ENCODE measurements at regions not wholly inside any gene's neighbourhood (a gene's known extent, or its start where the extent isn't known, plus 50 kb on each side); places are given as distances from the start of the nearest gene placed in this dataset.

- no peak for DNase-seq (ENCODE audit: low spot score)
Observed at GRCh38 chr4:43782391-43782790, 666.2 kb downstream of the KCTD8 start.

GRCh38 chr4:43816116-43816515, 632.5 kb downstream of the KCTD8 start:
- no peak for DNase-seq (ENCODE audit: low spot score)

- DNase-seq (ENCODE audit: low spot score): no peak
Observed at GRCh38 chr4:43822621-43823020, 626.0 kb downstream of the KCTD8 start.

- DNase-seq (ENCODE audit: low spot score): no peak
Observed at GRCh38 chr4:43835869-43836268, 612.7 kb downstream of the KCTD8 start.

- DNase-seq (ENCODE audit: low spot score): no peak
Observed at GRCh38 chr4:43837171-43837570, 611.4 kb downstream of the KCTD8 start.

- DNase-seq (ENCODE audit: low spot score): no peak
Observed at GRCh38 chr4:43837604-43838003, 611.0 kb downstream of the KCTD8 start.

- no peak for DNase-seq (ENCODE audit: low spot score)
Observed at GRCh38 chr4:43842594-43842993, 606.0 kb downstream of the KCTD8 start.

- DNase-seq (ENCODE audit: low spot score): no peak
Observed at GRCh38 chr4:43843501-43843900, 605.1 kb downstream of the KCTD8 start.

GRCh38 chr4:43846111-43846587, 602.5 kb downstream of the KCTD8 start:
- DNase-seq (ENCODE audit: low spot score): no peak

- DNase-seq (ENCODE audit: low spot score): no peak
Observed at GRCh38 chr4:43853565-43854264, 594.9 kb downstream of the KCTD8 start.

- DNase-seq (ENCODE audit: low spot score): no peak
Observed at GRCh38 chr4:43855283-43855682, 593.3 kb downstream of the KCTD8 start.

GRCh38 chr4:43864616-43865146, 583.9 kb downstream of the KCTD8 start:
- no peak for DNase-seq (ENCODE audit: low spot score)

- DNase-seq (ENCODE audit: low spot score): no peak
Observed at GRCh38 chr4:43867908-43868307, 580.7 kb downstream of the KCTD8 start.

- DNase-seq (ENCODE audit: low spot score): no peak
Observed at GRCh38 chr4:43875655-43876054, 573.0 kb downstream of the KCTD8 start.

- DNase-seq (ENCODE audit: low spot score): no peak
Observed at GRCh38 chr4:43882470-43882869, 566.1 kb downstream of the KCTD8 start.

- no peak for DNase-seq (ENCODE audit: low spot score)
Observed at GRCh38 chr4:43886196-43886595, 562.4 kb downstream of the KCTD8 start.

GRCh38 chr4:43898836-43899235, 549.8 kb downstream of the KCTD8 start:
- DNase-seq (ENCODE audit: low spot score): no peak

GRCh38 chr4:43903456-43903855, 545.2 kb downstream of the KCTD8 start:
- no peak for DNase-seq (ENCODE audit: low spot score)

GRCh38 chr4:43918377-43918776, 530.2 kb downstream of the KCTD8 start:
- no peak for DNase-seq (ENCODE audit: low spot score)

- DNase-seq (ENCODE audit: low spot score): no peak
Observed at GRCh38 chr4:43932448-43932847, 516.2 kb downstream of the KCTD8 start.

GRCh38 chr4:43943998-43944397, 504.6 kb downstream of the KCTD8 start:
- DNase-seq (ENCODE audit: low spot score): no peak

GRCh38 chr4:43959976-43960375, 488.6 kb downstream of the KCTD8 start:
- DNase-seq (ENCODE audit: low spot score): no peak

GRCh38 chr4:43968011-43968410, 480.6 kb downstream of the KCTD8 start:
- no peak for DNase-seq (ENCODE audit: low spot score)

- no peak for DNase-seq (ENCODE audit: low spot score)
Observed at GRCh38 chr4:43983610-43984009, 465.0 kb downstream of the KCTD8 start.
